AG04450 (cell line): ENCODE measurements at regions not wholly inside any gene's neighbourhood (a gene's known extent, or its start where the extent isn't known, plus 50 kb on each side); places are given as distances from the start of the nearest gene placed in this dataset.

Experiments
- CTCF ChIA-PET: fragments of 300-600, 350-600 bp; formaldehyde crosslinking; extraction: SDS; loops from one replicate; lab custom pipeline; 2022; ENCODE audit warnings: antibody characterized with exemption, inconsistent platforms; lab: Charles Lee
- POLR2A ChIA-PET: fragments of 350-600 bp; formaldehyde crosslinking; extraction: SDS; loops from one replicate; lab custom pipeline; 2021; ENCODE audit warnings: antibody characterized with exemption, inconsistent platforms; lab: Yijun Ruan, JAX
- DNase-seq: peaks from one replicate; pipeline ENCODE4 v3.0.0-alpha.2; 2011; ENCODE audit warnings: low read depth, low spot score
- H3K27ac ChIP-seq: one replicate; pipeline ENCODE4 v1.5.1; 2012; ENCODE audit warnings: low read depth, low read length, control low read depth
- H3K27me3 ChIP-seq: one replicate; pipeline ENCODE4 v1.6.0; 2012; ENCODE audit warnings: low read length; ENCODE audit not compliant: control insufficient read depth, insufficient read depth
- H3K4me3 ChIP-seq: 2 replicates; pipeline ENCODE4 v1.5.1; 2011; ENCODE audit warnings: mild to moderate bottlenecking, low read depth, low read length, control low read depth
- H3K9me3 ChIP-seq: 2 replicates; pipeline ENCODE4 v1.5.1; 2012; ENCODE audit warnings: low read length; ENCODE audit not compliant: control insufficient read depth, insufficient read depth
- TF ChIP-seq, protein P1 (sequence below): IDR thresholded peaks from 2 replicates; pipeline ENCODE4 v1.5.1; 2011; ENCODE audit warnings: low read depth, low read length, control low read depth, inconsistent platforms

DNA sequence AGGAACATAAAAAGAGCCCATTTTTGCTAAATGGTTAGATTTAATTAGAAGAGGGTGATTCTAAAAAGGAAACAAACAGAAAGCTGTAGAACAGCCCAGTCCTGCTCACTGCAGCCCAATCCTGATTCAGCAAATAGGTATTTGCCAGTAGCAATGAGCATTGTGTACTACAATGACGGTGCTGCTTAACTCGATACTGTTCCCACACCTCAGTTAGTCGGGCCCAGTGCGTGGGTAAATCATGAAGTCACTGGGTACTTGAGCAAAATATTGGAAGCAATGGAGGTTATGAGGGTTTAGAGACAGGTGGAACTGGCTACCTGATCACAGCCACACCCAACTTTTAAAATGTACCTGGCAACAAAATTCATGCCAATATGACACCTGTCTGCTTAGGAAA is 101.5 kb upstream of the ADGRL2 start:
- Histone ChIP-seq H3K27ac (no peak overlapping the region), H3K9me3 (no peaks in the 10 kb centered on the region), H3K27me3 (no peaks in the 10 kb centered on the region), H3K4me3 (no peak overlapping the region)
- ChIA-PET CTCF (no interaction called here), POLR2A (no interaction called here)
- no peak for DNase-seq
- TF ChIP-seq, protein P1, sequence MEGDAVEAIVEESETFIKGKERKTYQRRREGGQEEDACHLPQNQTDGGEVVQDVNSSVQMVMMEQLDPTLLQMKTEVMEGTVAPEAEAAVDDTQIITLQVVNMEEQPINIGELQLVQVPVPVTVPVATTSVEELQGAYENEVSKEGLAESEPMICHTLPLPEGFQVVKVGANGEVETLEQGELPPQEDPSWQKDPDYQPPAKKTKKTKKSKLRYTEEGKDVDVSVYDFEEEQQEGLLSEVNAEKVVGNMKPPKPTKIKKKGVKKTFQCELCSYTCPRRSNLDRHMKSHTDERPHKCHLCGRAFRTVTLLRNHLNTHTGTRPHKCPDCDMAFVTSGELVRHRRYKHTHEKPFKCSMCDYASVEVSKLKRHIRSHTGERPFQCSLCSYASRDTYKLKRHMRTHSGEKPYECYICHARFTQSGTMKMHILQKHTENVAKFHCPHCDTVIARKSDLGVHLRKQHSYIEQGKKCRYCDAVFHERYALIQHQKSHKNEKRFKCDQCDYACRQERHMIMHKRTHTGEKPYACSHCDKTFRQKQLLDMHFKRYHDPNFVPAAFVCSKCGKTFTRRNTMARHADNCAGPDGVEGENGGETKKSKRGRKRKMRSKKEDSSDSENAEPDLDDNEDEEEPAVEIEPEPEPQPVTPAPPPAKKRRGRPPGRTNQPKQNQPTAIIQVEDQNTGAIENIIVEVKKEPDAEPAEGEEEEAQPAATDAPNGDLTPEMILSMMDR: no peak

DNA sequence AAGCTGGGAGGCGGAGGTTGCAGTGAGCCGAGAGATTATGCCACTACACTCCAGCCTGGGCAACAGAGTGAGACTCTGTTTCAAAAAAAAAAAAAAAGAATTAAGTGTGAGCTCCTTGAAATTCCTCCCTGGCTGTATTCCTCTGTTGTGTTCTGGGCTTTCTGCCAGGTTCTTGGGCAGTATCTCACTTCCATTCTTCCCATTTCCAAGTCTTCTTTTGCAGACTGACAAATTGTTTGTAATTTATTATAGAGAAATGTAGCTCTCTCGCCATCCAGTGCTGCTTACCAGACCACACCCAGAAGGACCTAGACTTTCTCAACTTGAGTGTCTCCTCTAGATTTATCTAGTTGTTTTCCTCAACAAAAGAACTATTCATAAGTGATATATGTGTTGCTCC is 105.0 kb upstream of the ADGRL2 start:
- H3K27ac ChIP-seq: no peak overlapping the region
- POLR2A ChIA-PET: interaction anchor here (0.6 kb wide), 1 partner anchor 85 kb away, joined by 3 read pairs; no protein-coding TSS in a partner anchor

DNA sequence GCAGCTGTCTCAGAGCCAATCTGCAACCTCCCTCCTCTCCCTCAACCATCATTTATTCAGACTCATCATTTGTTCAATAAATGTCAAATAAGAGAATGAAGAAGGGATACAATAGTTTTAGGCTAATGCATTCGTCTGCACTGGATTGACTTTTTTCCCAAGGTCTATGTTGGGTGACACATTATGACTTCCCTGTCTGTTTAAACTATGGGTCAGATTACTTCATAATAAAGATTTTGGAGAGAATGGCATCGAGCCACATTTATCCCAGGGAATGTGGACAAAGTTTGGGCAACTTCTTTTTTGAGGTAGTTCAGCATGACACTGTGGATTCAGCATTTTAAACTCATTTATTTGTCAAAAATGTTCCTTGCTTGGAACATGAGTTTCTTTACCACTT is 107.4 kb upstream of the ADGRL2 start:
- CTCF ChIA-PET: no interaction called here
- TF ChIP-seq, protein P1: no peak
- POLR2A ChIA-PET: no interaction called here
- Histone ChIP-seq H3K9me3 (no peaks in the 10 kb centered on the region), H3K27ac (no peak overlapping the region), H3K27me3 (no peaks in the 10 kb centered on the region), H3K4me3 (no peak overlapping the region)
- DNase-seq: no peak

More for the DNA sequence above, 105.0 kb upstream of the ADGRL2 start:
- CTCF ChIA-PET: interaction anchor here (0.7 to 0.8 kb wide), 2 partner anchors 15 to 675 kb away, joined by 3 read pairs; no protein-coding TSS in a partner anchor
- Histone ChIP-seq H3K27me3 (no peaks in the 10 kb centered on the region), H3K4me3 (no peak overlapping the region), H3K9me3 (no peaks in the 10 kb centered on the region)
- TF ChIP-seq, protein P1: no peak
- no peak for DNase-seq

DNA sequence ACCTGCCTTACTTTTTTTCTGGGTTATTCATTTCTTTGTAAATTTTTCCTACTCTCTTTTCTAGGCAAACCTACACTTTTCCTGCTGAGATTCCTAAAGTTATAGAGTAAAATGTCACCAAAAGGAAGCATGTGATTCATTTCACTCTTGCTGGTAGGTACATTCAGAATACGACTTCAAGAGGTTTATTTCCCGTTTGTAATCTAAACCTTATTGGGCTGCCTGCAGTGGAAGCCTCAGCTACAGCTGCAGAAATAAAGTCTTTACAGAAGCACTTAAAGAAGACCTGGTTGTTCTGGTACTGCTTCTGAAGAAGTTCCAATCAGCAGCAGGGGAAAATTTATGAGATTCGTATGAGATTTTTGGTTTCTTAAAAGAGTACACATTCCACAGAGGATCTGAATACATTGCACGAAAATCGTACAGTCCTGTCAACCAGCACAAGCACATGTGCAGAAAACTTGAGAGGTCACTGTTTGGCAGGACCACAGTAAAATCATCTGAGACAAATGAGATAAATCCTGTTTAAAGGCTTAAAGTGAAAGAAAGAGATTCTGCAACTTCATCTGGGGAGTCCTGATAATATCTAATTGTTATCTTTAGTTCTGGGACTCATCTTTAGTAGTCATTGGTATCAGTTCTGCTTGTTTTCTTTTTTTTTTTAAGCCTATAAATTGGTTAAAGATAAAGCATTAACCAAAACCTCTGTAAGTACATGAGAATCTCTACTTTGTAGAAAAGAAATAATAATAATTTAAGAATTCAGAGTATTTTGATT is 109.9 kb upstream of the ADGRL2 start:
- Histone ChIP-seq H3K27ac (no peak overlapping the region), H3K9me3 (no peaks in the 10 kb centered on the region), H3K4me3 (no peak overlapping the region), H3K27me3 (no peaks in the 10 kb centered on the region)
- TF ChIP-seq, protein P1: no peak
- DNase-seq: no peak
- CTCF ChIA-PET: no interaction called here
- POLR2A ChIA-PET: no interaction called here

DNA sequence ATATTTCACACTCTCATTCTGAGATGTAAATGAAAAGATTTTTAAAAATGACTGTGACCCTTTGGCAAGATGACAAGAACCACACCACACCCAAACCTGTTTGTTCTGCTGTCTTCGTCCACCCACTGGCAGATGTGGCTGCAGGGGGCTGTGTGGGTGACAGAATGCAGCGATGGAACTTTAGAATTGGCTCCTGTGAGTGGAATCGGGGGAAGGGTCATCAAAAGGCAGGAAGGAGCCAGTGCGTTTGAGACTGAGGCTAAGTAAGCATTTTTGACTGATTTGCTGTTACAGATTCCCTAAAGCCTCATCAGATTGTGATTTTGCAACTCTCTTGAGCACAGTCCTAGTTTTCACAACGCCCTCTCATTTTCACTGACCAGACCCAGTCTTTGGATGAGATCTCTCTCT is 111.2 kb upstream of the ADGRL2 start:
- H3K4me3 ChIP-seq: no peak overlapping the region
- no peaks in the 10 kb centered on the region for H3K9me3 ChIP-seq
- H3K27me3 ChIP-seq: no peaks in the 10 kb centered on the region
- H3K27ac ChIP-seq: peak overlapping the region; percentile 49
- DNase-seq: no peak
- TF ChIP-seq, protein P1: no peak
- POLR2A ChIA-PET: no interaction called here
- CTCF ChIA-PET: no interaction called here
